ENCODE measurements at regions not wholly inside any gene's neighbourhood (a gene's known extent, or its start where the extent isn't known, plus 50 kb on each side); places are given as distances from the start of the nearest gene placed in this dataset.

- CTCF ChIA-PET: no interaction called here
- no peak for DNase-seq (ENCODE audit: low read depth, low spot score)
- Histone ChIP-seq H3K27ac (ENCODE audit: low read length) (no peak overlapping the region), H3K36me3 (ENCODE audit: control insufficient read depth, insufficient read depth, low read length) (no peaks in the 10 kb centered on the region), H3K4me1 (ENCODE audit: control insufficient read depth, insufficient read depth, low read length) (no peaks in the 10 kb centered on the region), H3K9me3 (ENCODE audit: control insufficient read depth, insufficient read depth, low read depth, low read length) (no peaks in the 10 kb centered on the region; the same call in 1 of the 2 replicates), H3K4me3 (ENCODE audit: low read depth in 2 of 2, low read length in 2 of 2) (no peak overlapping the region), H3K27me3 (ENCODE audit: control insufficient read depth, insufficient read depth, low read length) (no peaks in the 10 kb centered on the region)
- in situ Hi-C loops (cut with HindIII; ENCODE audit: low pct_unique_long_range_greater_than_20kb, low sequenced_read_pairs) (no loop called here), intact Hi-C loops (cut with micrococcal nuclease; ENCODE audit: unreplicated experiment) (no loop called here)
- BruUV-seq (replicated peaks): no TSS peak
- TF ChIP-seq CTCF (IDR thresholded peaks at IDR 0.05): no peak
- TF ChIP-seq SIN3A (IDR thresholded peaks at IDR 0.05; ENCODE audit: borderline replicate concordance, insufficient read depth, low read depth, low read length): no peak
- no peak for TF ChIP-seq POLR2AphosphoS5 (IDR thresholded peaks at IDR 0.05; ENCODE audit: low read depth, low read length)
- TF ChIP-seq TCF7L2 (IDR thresholded peaks at IDR 0.05; ENCODE audit: low read depth, low read length): no peak
- no peak for TF ChIP-seq REST (IDR thresholded peaks at IDR 0.05; ENCODE audit: insufficient read depth in 1 of 2, low read depth in 2 of 2, low read length in 1 of 2)
- POLR2A ChIA-PET: no interaction called here
- ATAC-seq: no peak
Observed at GRCh38 chr4:167885872-167886271, 206.5 kb upstream of the ANXA10 start.

GRCh38 chr4:167887726-167888125 is 204.6 kb upstream of the ANXA10 start:
- ATAC-seq: no peak
- intact Hi-C loops (cut with micrococcal nuclease; ENCODE audit: unreplicated experiment) (no loop called here), in situ Hi-C loops (cut with HindIII; ENCODE audit: low pct_unique_long_range_greater_than_20kb, low sequenced_read_pairs) (no loop called here)
- no peaks in the 10 kb centered on the region; the same call in 1 of the 2 replicates for H3K9me3 ChIP-seq (ENCODE audit: control insufficient read depth, insufficient read depth, low read depth, low read length)
- H3K4me3 ChIP-seq (ENCODE audit: low read depth in 2 of 2, low read length in 2 of 2): no peak overlapping the region
- no peaks in the 10 kb centered on the region for H3K27me3 ChIP-seq (ENCODE audit: control insufficient read depth, insufficient read depth, low read length)
- H3K36me3 ChIP-seq (ENCODE audit: control insufficient read depth, insufficient read depth, low read length): no peaks in the 10 kb centered on the region
- no TSS peak for BruUV-seq (replicated peaks)
- CTCF ChIA-PET: no interaction called here
- no peak overlapping the region for H3K27ac ChIP-seq (ENCODE audit: low read length)
- no peak for TF ChIP-seq TCF7L2 (IDR thresholded peaks at IDR 0.05; ENCODE audit: low read depth, low read length)
- no peak for TF ChIP-seq REST (IDR thresholded peaks at IDR 0.05; ENCODE audit: insufficient read depth in 1 of 2, low read depth in 2 of 2, low read length in 1 of 2)
- no peak for TF ChIP-seq SIN3A (IDR thresholded peaks at IDR 0.05; ENCODE audit: borderline replicate concordance, insufficient read depth, low read depth, low read length)
- no peak for TF ChIP-seq CTCF (IDR thresholded peaks at IDR 0.05)
- TF ChIP-seq POLR2AphosphoS5 (IDR thresholded peaks at IDR 0.05; ENCODE audit: low read depth, low read length): no peak
- no peak for DNase-seq (ENCODE audit: low read depth, low spot score)
- POLR2A ChIA-PET: no interaction called here
- no peaks in the 10 kb centered on the region for H3K4me1 ChIP-seq (ENCODE audit: control insufficient read depth, insufficient read depth, low read length)

Data from Panc1 (cell line).